ENCODE measurements at regions not wholly inside any gene's neighbourhood (a gene's known extent, or its start where the extent isn't known, plus 50 kb on each side); places are given as distances from the start of the nearest gene placed in this dataset.

- H3K27me3 ChIP-seq (ENCODE audit: insufficient read depth, low read length, poor library complexity), result no peaks in the 10 kb centered on the region
- no peak overlapping the region for H3K4ac ChIP-seq (ENCODE audit: low read depth, low read length)
- H3K4me1 ChIP-seq (ENCODE audit: control insufficient read depth, low read depth, low read length), result peaks cover 10% of the 10 kb centered on the region
- peak overlapping the region; percentile 36 for H2BK15ac ChIP-seq (replicated peaks; ENCODE audit: low read depth)
- DNase-seq, result peak; percentile 74
- H3K79me1 ChIP-seq (ENCODE audit: low read length), result no peaks in the 10 kb centered on the region
- H3K36me3 ChIP-seq (ENCODE audit: control insufficient read depth, insufficient read depth, low read length), result no peaks in the 10 kb centered on the region
- H3K56ac ChIP-seq (ENCODE audit: low read length), result peak overlapping the region; percentile 20
- H4K5ac ChIP-seq (ENCODE audit: low read length), result no peak overlapping the region
- H2BK5ac ChIP-seq (ENCODE audit: low read length), result no peak overlapping the region
- peak overlapping the region; percentile 64 for H3K18ac ChIP-seq (ENCODE audit: low read length)
- H3K27ac ChIP-seq (ENCODE audit: low read depth, low read length), result no peak overlapping the region
- H3K23ac ChIP-seq (ENCODE audit: low read length), result no peak overlapping the region
- H2BK120ac ChIP-seq (ENCODE audit: low read depth, low read length), result no peak overlapping the region
- no peak overlapping the region for H3K4me2 ChIP-seq (ENCODE audit: low read length)
- no peaks in the 10 kb centered on the region for H3K79me2 ChIP-seq (ENCODE audit: control insufficient read depth, insufficient read depth, low read length)
- WGBS (ENCODE audit: extremely low coverage, insufficient coverage, low lambda C conversion rate), result no CpG with 5 or more reads among the region's 8 CpGs
- H3K4me3 ChIP-seq (ENCODE audit: low read length), result no peak overlapping the region
- no peak overlapping the region for H4K8ac ChIP-seq (ENCODE audit: low read depth, low read length)
- H2AK5ac ChIP-seq (ENCODE audit: low read length), result no peak overlapping the region
- H3K9ac ChIP-seq (ENCODE audit: low read length), result no peak overlapping the region
These were observed 77.0 kb upstream of the TACR1 start for GRCh38 chr2:75276093-75277029.

GRCh38 chr2:75274936-75275335, 75.6 kb upstream of the TACR1 start:
- DNase-seq, result no peak
- no CpG with 5 or more reads among the region's 1 CpG for WGBS (ENCODE audit: extremely low coverage, insufficient coverage, low lambda C conversion rate)

GRCh38 chr2:75268112-75268511, 68.8 kb upstream of the TACR1 start:
- H3K36me3 ChIP-seq (ENCODE audit: control insufficient read depth, insufficient read depth, low read length), result no peaks in the 10 kb centered on the region
- H3K27me3 ChIP-seq (ENCODE audit: insufficient read depth, low read length, poor library complexity), result no peaks in the 10 kb centered on the region
- no peak overlapping the region for H3K23ac ChIP-seq (ENCODE audit: low read length)
- H3K56ac ChIP-seq (ENCODE audit: low read length), result no peak overlapping the region
- no peaks in the 10 kb centered on the region for H3K79me2 ChIP-seq (ENCODE audit: control insufficient read depth, insufficient read depth, low read length)
- no peak overlapping the region for H4K5ac ChIP-seq (ENCODE audit: low read length)
- H3K4me1 ChIP-seq (ENCODE audit: control insufficient read depth, low read depth, low read length), result no peaks in the 10 kb centered on the region
- no peak overlapping the region for H3K4me2 ChIP-seq (ENCODE audit: low read length)
- H3K4me3 ChIP-seq (ENCODE audit: low read length), result no peak overlapping the region
- H3K4ac ChIP-seq (ENCODE audit: low read depth, low read length), result no peak overlapping the region
- H3K18ac ChIP-seq (ENCODE audit: low read length), result no peak overlapping the region
- no peak overlapping the region for H3K27ac ChIP-seq (ENCODE audit: low read depth, low read length)
- no peak for DNase-seq
- H2BK120ac ChIP-seq (ENCODE audit: low read depth, low read length), result no peak overlapping the region
- H2BK15ac ChIP-seq (replicated peaks; ENCODE audit: low read depth), result no peak overlapping the region
- no peak overlapping the region for H2AK5ac ChIP-seq (ENCODE audit: low read length)
- H3K9ac ChIP-seq (ENCODE audit: low read length), result no peak overlapping the region
- H3K79me1 ChIP-seq (ENCODE audit: low read length), result no peaks in the 10 kb centered on the region
- H4K8ac ChIP-seq (ENCODE audit: low read depth, low read length), result no peak overlapping the region
- WGBS (ENCODE audit: extremely low coverage, insufficient coverage, low lambda C conversion rate), result no CpG with 5 or more reads among the region's 4 CpGs
- H2BK5ac ChIP-seq (ENCODE audit: low read length), result no peak overlapping the region

More at GRCh38 chr2:75274936-75275335, 75.6 kb upstream of the TACR1 start:
- H3K23ac ChIP-seq (ENCODE audit: low read length), result no peak overlapping the region
- H2BK120ac ChIP-seq (ENCODE audit: low read depth, low read length), result no peak overlapping the region
- H3K4ac ChIP-seq (ENCODE audit: low read depth, low read length), result no peak overlapping the region
- H3K79me2 ChIP-seq (ENCODE audit: control insufficient read depth, insufficient read depth, low read length), result no peaks in the 10 kb centered on the region
- H4K8ac ChIP-seq (ENCODE audit: low read depth, low read length), result no peak overlapping the region
- no peak overlapping the region for H3K56ac ChIP-seq (ENCODE audit: low read length)
- no peak overlapping the region for H3K18ac ChIP-seq (ENCODE audit: low read length)
- no peak overlapping the region for H4K5ac ChIP-seq (ENCODE audit: low read length)
- peaks cover 10% of the 10 kb centered on the region for H3K4me1 ChIP-seq (ENCODE audit: control insufficient read depth, low read depth, low read length)
- H3K27ac ChIP-seq (ENCODE audit: low read depth, low read length), result no peak overlapping the region
- no peak overlapping the region for H2BK5ac ChIP-seq (ENCODE audit: low read length)
- H3K4me2 ChIP-seq (ENCODE audit: low read length), result no peak overlapping the region
- H2BK15ac ChIP-seq (replicated peaks; ENCODE audit: low read depth), result no peak overlapping the region
- H3K79me1 ChIP-seq (ENCODE audit: low read length), result no peaks in the 10 kb centered on the region
- no peak overlapping the region for H2AK5ac ChIP-seq (ENCODE audit: low read length)
- no peak overlapping the region for H3K4me3 ChIP-seq (ENCODE audit: low read length)
- no peak overlapping the region for H3K9ac ChIP-seq (ENCODE audit: low read length)
- no peaks in the 10 kb centered on the region for H3K36me3 ChIP-seq (ENCODE audit: control insufficient read depth, insufficient read depth, low read length)
- H3K27me3 ChIP-seq (ENCODE audit: insufficient read depth, low read length, poor library complexity), result no peaks in the 10 kb centered on the region

- Histone ChIP-seq H4K5ac (ENCODE audit: low read length) (no peak overlapping the region), H3K4me2 (ENCODE audit: low read length) (no peak overlapping the region), H3K9ac (ENCODE audit: low read length) (no peak overlapping the region), H3K4ac (ENCODE audit: low read depth, low read length) (no peak overlapping the region), H2BK120ac (ENCODE audit: low read depth, low read length) (no peak overlapping the region), H3K79me2 (ENCODE audit: control insufficient read depth, insufficient read depth, low read length) (no peaks in the 10 kb centered on the region), H2BK15ac (replicated peaks; ENCODE audit: low read depth) (no peak overlapping the region), H3K23ac (ENCODE audit: low read length) (no peak overlapping the region), H3K56ac (ENCODE audit: low read length) (no peak overlapping the region), H3K36me3 (ENCODE audit: control insufficient read depth, insufficient read depth, low read length) (no peaks in the 10 kb centered on the region), H4K8ac (ENCODE audit: low read depth, low read length) (no peak overlapping the region), H2BK5ac (ENCODE audit: low read length) (no peak overlapping the region), H3K4me1 (ENCODE audit: control insufficient read depth, low read depth, low read length) (no peaks in the 10 kb centered on the region), H3K27me3 (ENCODE audit: insufficient read depth, low read length, poor library complexity) (no peaks in the 10 kb centered on the region), H3K4me3 (ENCODE audit: low read length) (no peak overlapping the region), H3K18ac (ENCODE audit: low read length) (no peak overlapping the region), H3K79me1 (ENCODE audit: low read length) (no peaks in the 10 kb centered on the region), H3K27ac (ENCODE audit: low read depth, low read length) (no peak overlapping the region), H2AK5ac (ENCODE audit: low read length) (no peak overlapping the region)
- DNase-seq, result no peak
These were observed 62.6 kb upstream of the TACR1 start for GRCh38 chr2:75261923-75262322.

- Histone ChIP-seq H4K5ac (ENCODE audit: low read length) (no peak overlapping the region), H2AK5ac (ENCODE audit: low read length) (no peak overlapping the region), H3K27ac (ENCODE audit: low read depth, low read length) (no peak overlapping the region), H3K23ac (ENCODE audit: low read length) (no peak overlapping the region), H3K36me3 (ENCODE audit: control insufficient read depth, insufficient read depth, low read length) (no peaks in the 10 kb centered on the region), H2BK15ac (replicated peaks; ENCODE audit: low read depth) (no peak overlapping the region), H3K4me3 (ENCODE audit: low read length) (no peak overlapping the region), H4K8ac (ENCODE audit: low read depth, low read length) (no peak overlapping the region), H3K4ac (ENCODE audit: low read depth, low read length) (no peak overlapping the region), H3K79me2 (ENCODE audit: control insufficient read depth, insufficient read depth, low read length) (no peaks in the 10 kb centered on the region), H3K56ac (ENCODE audit: low read length) (no peak overlapping the region), H3K18ac (ENCODE audit: low read length) (no peak overlapping the region), H3K4me1 (ENCODE audit: control insufficient read depth, low read depth, low read length) (no peaks in the 10 kb centered on the region), H3K9ac (ENCODE audit: low read length) (no peak overlapping the region), H3K4me2 (ENCODE audit: low read length) (no peak overlapping the region), H3K27me3 (ENCODE audit: insufficient read depth, low read length, poor library complexity) (no peaks in the 10 kb centered on the region), H2BK5ac (ENCODE audit: low read length) (no peak overlapping the region), H3K79me1 (ENCODE audit: low read length) (no peaks in the 10 kb centered on the region), H2BK120ac (ENCODE audit: low read depth, low read length) (no peak overlapping the region)
- DNase-seq, result no peak
These were observed 61.6 kb upstream of the TACR1 start for GRCh38 chr2:75260946-75261345.

GRCh38 chr2:75258620-75259019, 59.3 kb upstream of the TACR1 start:
- no peak overlapping the region for H3K27ac ChIP-seq (ENCODE audit: low read depth, low read length)
- H4K8ac ChIP-seq (ENCODE audit: low read depth, low read length), result no peak overlapping the region
- no peak for DNase-seq
- no peak overlapping the region for H3K56ac ChIP-seq (ENCODE audit: low read length)
- no peak overlapping the region for H2BK15ac ChIP-seq (replicated peaks; ENCODE audit: low read depth)
- H3K18ac ChIP-seq (ENCODE audit: low read length), result no peak overlapping the region
- no peak overlapping the region for H3K23ac ChIP-seq (ENCODE audit: low read length)
- no peak overlapping the region for H3K4ac ChIP-seq (ENCODE audit: low read depth, low read length)
- H3K4me3 ChIP-seq (ENCODE audit: low read length), result no peak overlapping the region
- no peak overlapping the region for H3K4me2 ChIP-seq (ENCODE audit: low read length)
- H3K79me1 ChIP-seq (ENCODE audit: low read length), result no peaks in the 10 kb centered on the region
- no peaks in the 10 kb centered on the region for H3K79me2 ChIP-seq (ENCODE audit: control insufficient read depth, insufficient read depth, low read length)
- H2AK5ac ChIP-seq (ENCODE audit: low read length), result no peak overlapping the region
- H2BK5ac ChIP-seq (ENCODE audit: low read length), result no peak overlapping the region
- H3K9ac ChIP-seq (ENCODE audit: low read length), result no peak overlapping the region
- no peaks in the 10 kb centered on the region for H3K27me3 ChIP-seq (ENCODE audit: insufficient read depth, low read length, poor library complexity)
- no peak overlapping the region for H2BK120ac ChIP-seq (ENCODE audit: low read depth, low read length)
- no peak overlapping the region for H4K5ac ChIP-seq (ENCODE audit: low read length)
- H3K4me1 ChIP-seq (ENCODE audit: control insufficient read depth, low read depth, low read length), result no peaks in the 10 kb centered on the region
- H3K36me3 ChIP-seq (ENCODE audit: control insufficient read depth, insufficient read depth, low read length), result no peaks in the 10 kb centered on the region

Data from mesendoderm (in vitro differentiated cells).